ENCODE measurements at regions not wholly inside any gene's neighbourhood (a gene's known extent, or its start where the extent isn't known, plus 50 kb on each side); places are given as distances from the start of the nearest gene placed in this dataset.

- H3K4me1 ChIP-seq: no peaks in the 10 kb centered on the region
- no peak for DNase-seq (ENCODE audit: extremely low spot score)
- 38% methylated on average over 1 of the region's 1 CpG for WGBS
Measured at GRCh38 chr6:109221543-109222195, 126.4 kb downstream of the CEP57L1 start.

More at GRCh38 chr6:109221543-109222195, 126.4 kb downstream of the CEP57L1 start:
- intact Hi-C loops (cut with DNase I): no loop called here
- TF ChIP-seq POLR2A (IDR thresholded peaks at IDR 0.05; ENCODE audit: low read depth) (no peak), EP300 (IDR thresholded peaks at IDR 0.05) (no peak), CTCF (IDR thresholded peaks at IDR 0.05) (no peak)
- Histone ChIP-seq H3K27me3 (no peaks in the 10 kb centered on the region), H3K27ac (replicated peaks in 1 of 4) (no peak overlapping the region), H3K4me3 (no peak overlapping the region), H3K36me3 (no peaks in the 10 kb centered on the region), H3K9me3 (peaks cover 0 to 3% (median 0%) of the 10 kb centered on the region in 4 donors)

Small RNAs in the stretch of these regions (small RNA-seq; reads per million reads assigned to genes)
- gene AL359711.1 (0 reads per million in 3 donors), gene RNY3P11 (0 reads per million in 3 donors)
